GM18511 (cell line): ENCODE measurements at regions not wholly inside any gene's neighbourhood (a gene's known extent, or its start where the extent isn't known, plus 50 kb on each side); places are given as distances from the start of the nearest gene placed in this dataset.
"Not testable (repeated sequence)": the region's sequence is repeated elsewhere in the genome, so short reads cannot be mapped to it uniquely, and the experiment has no call there.

Source experiments
- ATAC-seq: cut with Tn5 transposase; IDR thresholded peaks from one replicate; pipeline ENCODE4 v1.9.1; 2021; ENCODE audit warnings: mild to moderate bottlenecking, moderate library complexity; ENCODE audit not compliant: unreplicated experiment

GRCh38 chr12:59517522-59517921 lies 78.3 kb upstream of the SLC16A7 start:
- no peak for ATAC-seq

- ATAC-seq: no peak
Observed at GRCh38 chr12:59500915-59501314, 94.9 kb upstream of the SLC16A7 start.

GRCh38 chr12:59500335-59500734 lies 95.5 kb upstream of the SLC16A7 start:
- ATAC-seq: no peak

GRCh38 chr12:59499774-59500173 lies 96.1 kb upstream of the SLC16A7 start:
- peak; percentile 90 for ATAC-seq

DNA sequence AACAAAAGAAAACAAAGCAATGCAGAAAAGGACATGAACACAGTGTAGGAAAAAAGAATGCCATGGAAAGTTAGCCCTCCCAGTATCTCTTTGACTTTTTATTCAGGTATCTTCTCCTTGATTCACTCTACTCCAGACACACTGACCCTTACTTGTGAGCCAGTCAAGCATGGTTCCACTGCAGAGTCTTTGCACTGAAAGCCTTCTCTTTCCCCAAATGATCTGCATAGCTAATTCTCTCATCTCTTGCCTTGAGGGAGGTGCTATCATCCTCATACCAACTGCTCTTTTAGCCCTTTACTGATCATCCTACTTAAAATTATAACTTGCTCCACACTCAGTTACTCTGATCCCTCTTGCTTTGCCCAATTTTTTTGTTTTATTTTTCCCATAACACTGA lies 101.2 kb upstream of the SLC16A7 start:
- no peak for ATAC-seq

DNA sequence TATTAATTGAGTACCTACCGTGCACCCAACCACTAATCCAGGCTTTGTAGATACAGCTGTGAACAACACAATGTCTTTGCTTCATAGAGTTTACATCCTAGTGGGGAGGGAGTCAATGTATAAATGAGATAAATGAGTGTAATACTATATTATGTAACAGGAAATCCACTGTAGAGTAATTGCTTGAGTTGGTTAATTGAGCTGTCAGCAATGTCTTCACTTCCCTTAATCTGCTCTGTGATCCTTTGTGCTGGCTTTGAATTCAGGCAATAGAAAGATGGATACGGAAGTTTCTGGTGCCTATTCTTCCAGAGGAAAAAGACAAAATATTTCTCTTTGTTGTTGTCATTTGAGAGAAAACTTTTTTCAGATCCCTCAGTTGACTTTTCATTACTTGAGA lies 104.0 kb upstream of the SLC16A7 start:
- no peak for ATAC-seq

GRCh38 chr12:59486827-59487226 lies 109.0 kb upstream of the SLC16A7 start:
- no peak for ATAC-seq

DNA sequence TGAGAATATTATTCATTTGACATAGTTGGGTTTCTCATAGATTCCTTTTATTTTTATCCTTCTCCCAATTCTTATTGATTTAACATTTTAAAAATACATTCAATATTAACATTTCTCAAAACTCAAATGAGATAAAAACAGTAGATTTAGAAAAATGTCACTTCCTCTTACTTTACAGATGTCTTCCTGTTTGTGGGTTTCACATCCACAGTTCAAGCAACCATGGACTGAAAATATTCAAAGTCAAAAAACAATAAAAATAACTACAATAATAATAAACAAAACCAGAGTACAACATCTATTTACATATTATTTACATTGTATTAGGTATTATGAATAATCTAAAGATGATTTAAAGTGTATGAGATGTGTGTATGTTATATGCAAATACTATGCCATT lies 111.3 kb upstream of the SLC16A7 start:
- ATAC-seq: peak; percentile 81

DNA sequence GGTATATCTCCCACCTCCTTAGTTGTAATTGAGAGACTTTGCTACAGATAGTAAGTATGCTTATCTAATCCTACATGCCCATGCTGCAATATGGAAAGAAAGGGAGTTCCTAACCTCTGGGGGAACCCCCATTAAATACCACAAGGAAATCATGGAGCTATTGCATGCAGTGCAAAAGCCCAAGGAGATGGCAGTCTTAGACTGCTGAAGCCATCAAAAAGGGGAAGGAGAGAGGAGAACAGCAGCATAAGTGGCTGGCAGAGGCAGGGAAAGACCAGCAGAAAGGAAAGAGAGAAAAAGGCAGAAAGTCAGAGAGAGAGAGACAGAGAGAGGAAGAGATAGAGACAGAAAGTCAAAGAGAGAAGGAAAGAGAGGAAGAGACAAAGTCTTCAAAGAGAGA lies 121.6 kb upstream of the SLC16A7 start:
- not testable (repeated sequence) for ATAC-seq

GRCh38 chr12:59472273-59472672 lies 123.6 kb upstream of the SLC16A7 start:
- ATAC-seq: no peak

GRCh38 chr12:59459966-59460660 lies 135.7 kb upstream of the SLC16A7 start:
- ATAC-seq: no peak

- no peak for ATAC-seq
Observed at GRCh38 chr12:59453475-59453874, 142.4 kb upstream of the SLC16A7 start.

- ATAC-seq: no peak
Observed at GRCh38 chr12:59452746-59453145, 143.1 kb upstream of the SLC16A7 start.

DNA sequence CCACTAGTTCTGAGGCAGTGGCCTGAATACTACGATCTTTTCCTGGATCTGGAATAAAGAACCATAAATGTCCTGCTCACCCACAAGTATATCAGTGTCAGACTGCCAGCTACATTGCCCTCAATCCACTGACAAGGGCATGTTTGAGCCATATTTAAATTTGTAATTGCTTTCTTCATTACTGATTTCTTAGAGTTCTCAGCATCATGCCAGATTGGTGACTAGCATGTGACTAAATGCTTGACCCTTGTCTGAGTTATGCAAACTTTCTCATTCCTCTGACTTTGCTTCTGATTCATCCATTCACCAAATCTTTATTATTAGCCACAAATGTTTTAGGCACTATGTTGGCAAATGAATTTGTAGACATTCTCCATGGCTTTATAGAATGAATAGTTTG lies 143.6 kb upstream of the SLC16A7 start:
- ATAC-seq: no peak

GRCh38 chr12:59446116-59446515 lies 149.7 kb upstream of the SLC16A7 start:
- no peak for ATAC-seq

GRCh38 chr12:59444932-59445331 lies 150.9 kb upstream of the SLC16A7 start:
- ATAC-seq: no peak

DNA sequence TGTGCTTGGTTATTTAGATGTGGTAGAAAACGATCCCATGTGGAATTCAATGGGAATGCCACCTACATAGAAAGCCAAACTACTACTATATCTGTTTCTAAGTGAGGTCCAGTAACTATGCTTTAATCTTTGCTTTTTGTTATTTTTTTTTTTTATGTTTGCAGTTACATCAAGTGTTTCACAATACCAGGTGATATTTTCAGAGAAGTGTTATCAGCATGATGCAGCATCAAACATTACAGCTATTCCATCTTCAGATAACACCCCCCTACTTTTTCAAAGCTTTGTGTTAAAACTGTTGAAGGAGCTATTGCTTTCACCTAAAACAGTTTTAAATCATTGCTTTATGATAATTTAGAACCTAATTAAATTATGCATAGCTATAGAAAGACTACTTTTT lies 163.8 kb upstream of the SLC16A7 start:
- ATAC-seq: no peak

DNA sequence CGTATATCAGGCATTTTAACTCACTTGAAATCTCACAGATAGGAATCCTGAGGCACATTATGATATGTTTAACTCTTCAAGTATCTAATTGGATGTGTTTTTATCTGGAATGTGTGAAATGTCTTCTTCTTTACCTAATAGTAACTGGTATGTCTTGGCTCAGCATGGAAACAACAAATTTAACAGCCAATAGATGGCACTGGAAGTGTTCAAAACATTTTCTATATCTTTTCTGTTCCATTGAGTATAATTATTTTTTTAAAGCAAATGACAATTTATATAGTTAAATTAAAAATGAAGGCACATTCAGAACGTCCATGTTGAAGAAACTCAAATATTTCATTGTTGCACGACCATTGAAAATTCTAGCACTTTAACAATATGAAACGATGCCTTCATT lies 164.6 kb upstream of the SLC16A7 start:
- no peak for ATAC-seq

GRCh38 chr12:59429766-59430165 lies 166.1 kb upstream of the SLC16A7 start:
- no peak for ATAC-seq

GRCh38 chr12:59425798-59426197 lies 170.0 kb upstream of the SLC16A7 start:
- no peak for ATAC-seq

DNA sequence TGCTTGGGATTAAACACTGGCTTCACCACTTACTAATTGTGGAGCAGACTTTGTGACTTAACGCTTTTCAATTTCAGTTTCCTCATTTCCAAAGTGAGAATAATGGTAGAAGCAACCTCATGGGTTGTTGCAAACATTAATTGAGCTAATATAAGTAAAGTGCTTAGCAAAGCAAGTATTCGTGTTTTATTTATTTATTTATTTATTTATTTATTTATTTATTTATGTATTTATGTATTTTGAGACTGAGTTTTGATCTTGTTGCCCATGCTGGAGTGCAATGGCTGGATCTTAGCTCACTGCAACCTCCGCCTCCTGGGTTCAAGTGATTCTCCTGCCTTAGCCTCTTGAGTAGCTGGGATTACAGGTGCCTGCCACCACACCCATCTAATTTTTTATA lies 171.2 kb upstream of the SLC16A7 start:
- not testable (repeated sequence) for ATAC-seq

GRCh38 chr12:59414051-59414450 lies 181.8 kb upstream of the SLC16A7 start:
- no peak for ATAC-seq

DNA sequence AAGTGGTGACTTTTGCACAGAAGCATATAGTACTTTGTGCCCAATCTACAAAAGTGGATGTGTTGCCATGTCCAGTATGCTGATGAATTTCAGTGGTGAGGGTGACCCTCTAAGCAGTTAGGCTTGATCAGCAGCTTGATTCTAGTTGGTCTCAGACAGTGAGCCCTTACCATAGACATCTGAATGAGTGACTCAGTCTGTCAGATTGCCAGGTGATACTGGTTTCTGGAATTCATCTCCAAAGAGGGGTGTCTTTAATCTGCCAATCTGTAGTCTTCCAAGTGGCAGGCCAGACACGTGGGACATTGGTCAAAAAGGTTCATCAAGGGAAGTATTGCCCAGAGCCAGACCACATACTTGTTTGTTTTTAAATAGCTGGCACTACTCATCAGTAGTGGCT lies 187.4 kb upstream of the SLC16A7 start:
- no peak for ATAC-seq
